ENCODE measurements at regions not wholly inside any gene's neighbourhood (a gene's known extent, or its start where the extent isn't known, plus 50 kb on each side); places are given as distances from the start of the nearest gene placed in this dataset.

GRCh38 chr5:168086104-168086610, 205.3 kb upstream of the WWC1 start:
- FAIRE-seq (no peak), DNase-seq (peak in 2 of 6 donors; percentile 12 to 43), ATAC-seq (peak; percentile 72 to 97 (median 88))
- Histone ChIP-seq H3K36me3 (no peaks in the 10 kb centered on the region), H3K9me3 (no peaks in the 10 kb centered on the region), H3K27me3 (no peaks in the 10 kb centered on the region), H3K4me1 (no peaks in the 10 kb centered on the region), H3K27ac (no peak overlapping the region), H3K4me3 (no peak overlapping the region)
- WGBS, 2 donors = 22 to 26% methylated on average over 11 of the region's 11 CpGs
- intact Hi-C loops (cut with DNase I) = no loop called here
- TF ChIP-seq CTCF (IDR thresholded peaks at IDR 0.05) = no peak

- intact Hi-C loops (cut with DNase I) = no loop called here
- Histone ChIP-seq H3K27me3 (no peaks in the 10 kb centered on the region), H3K4me3 (no peak overlapping the region), H3K36me3 (no peaks in the 10 kb centered on the region), H3K4me1 (no peaks in the 10 kb centered on the region), H3K27ac (no peak overlapping the region), H3K9me3 (no peaks in the 10 kb centered on the region)
- TF ChIP-seq CTCF (IDR thresholded peaks at IDR 0.05) = no peak
- no peak for DNase-seq
- FAIRE-seq = no peak
- ATAC-seq = peak in 1 of 4 donors; percentile 11
- WGBS, 2 donors = 53 to 66% methylated on average over 2 of the region's 2 CpGs
These were observed 204.7 kb upstream of the WWC1 start for GRCh38 chr5:168086746-168087145.

DNA sequence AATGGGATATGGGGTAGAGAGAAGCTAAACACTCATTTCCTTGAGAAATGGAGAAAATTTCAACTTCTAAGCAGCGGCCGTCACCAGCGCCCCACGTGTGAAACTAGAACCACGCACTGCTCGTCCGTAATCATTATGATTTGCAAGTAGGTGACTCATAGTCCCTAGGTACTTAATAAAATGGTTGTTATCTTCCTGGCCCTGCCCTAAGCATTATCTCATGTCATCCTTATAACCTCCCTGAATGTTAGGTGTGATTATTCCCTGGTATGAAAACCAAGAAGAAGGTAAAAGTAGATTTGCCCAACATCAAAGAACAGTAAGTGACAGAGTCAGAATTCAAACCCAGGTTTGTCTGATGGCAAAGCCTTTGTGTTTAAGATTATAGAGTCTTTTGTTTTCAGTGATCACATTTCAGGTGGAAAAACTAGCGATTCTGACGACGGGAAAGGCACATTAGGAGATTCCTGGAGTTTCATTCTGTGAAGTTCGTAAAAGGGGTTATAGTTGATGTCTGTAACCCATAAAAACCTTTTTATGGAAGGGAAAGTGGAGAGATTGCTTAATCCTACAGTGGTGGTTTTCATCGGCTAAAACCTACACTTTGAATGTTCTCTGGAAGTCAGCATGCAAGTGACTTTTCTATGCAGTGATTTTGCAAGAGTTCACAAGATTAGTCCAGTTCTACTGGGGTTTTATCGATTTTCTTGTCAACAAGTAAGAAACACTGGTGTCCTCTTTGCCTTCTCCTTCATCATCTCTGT, 202.9 kb upstream of the WWC1 start:
- DNase-seq = no peak
- intact Hi-C loops (cut with DNase I) = no loop called here
- no peaks in the 10 kb centered on the region for H3K9me3 ChIP-seq
- FAIRE-seq = no peak
- TF ChIP-seq CTCF (IDR thresholded peaks at IDR 0.05) = no peak
- ATAC-seq = no peak
- H3K4me1 ChIP-seq = peaks cover 0 to 1% (median 0%) of the 10 kb centered on the region in 3 donors
- H3K4me3 ChIP-seq = no peak overlapping the region
- no peaks in the 10 kb centered on the region for H3K36me3 ChIP-seq
- WGBS, 2 donors = 75 to 77% methylated on average over 13 of the region's 13 CpGs
- H3K27me3 ChIP-seq = no peaks in the 10 kb centered on the region
- H3K27ac ChIP-seq = no peak overlapping the region

DNA sequence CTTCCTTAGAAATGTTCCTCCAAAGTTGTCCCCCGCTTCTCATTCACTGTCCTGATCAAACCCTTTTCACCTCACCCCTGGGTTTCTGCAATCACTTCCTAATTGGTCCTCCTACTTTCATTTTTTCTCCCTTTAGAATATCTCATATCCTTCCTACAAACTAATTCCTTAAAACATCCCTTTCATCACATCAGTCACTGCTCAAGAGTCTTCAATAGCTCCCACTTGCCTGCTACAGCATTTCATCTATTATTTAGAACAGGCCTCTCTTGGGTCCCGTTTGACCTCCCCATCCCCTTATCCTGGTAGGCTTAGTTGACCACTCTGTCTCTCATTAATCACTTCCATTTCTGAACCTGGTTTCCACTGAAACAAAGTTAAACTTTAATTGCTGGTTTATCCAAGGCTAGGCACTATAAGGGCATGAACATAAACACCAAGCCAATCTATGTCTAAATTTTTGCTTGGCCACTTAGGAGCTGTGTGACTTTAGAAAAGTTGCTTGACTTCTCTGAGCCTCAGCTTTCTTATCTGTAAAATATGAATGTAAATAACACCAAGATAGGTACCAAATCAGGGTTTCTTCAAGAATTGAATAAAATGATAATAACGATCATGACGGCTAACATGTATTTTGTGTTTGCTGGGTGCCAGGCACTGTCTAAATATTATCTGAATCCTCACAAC, 202.1 kb upstream of the WWC1 start:
- 80 to 90% methylated on average over 4 of the region's 4 CpGs for WGBS, 2 donors
- no peak for ATAC-seq
- no peak for TF ChIP-seq CTCF (IDR thresholded peaks at IDR 0.05)
- FAIRE-seq = no peak
- no peak overlapping the region for H3K4me3 ChIP-seq
- H3K36me3 ChIP-seq = no peaks in the 10 kb centered on the region
- intact Hi-C loops (cut with DNase I) = no loop called here
- DNase-seq = no peak
- H3K4me1 ChIP-seq = peaks cover 0 to 3% (median 0%) of the 10 kb centered on the region in 3 donors
- no peak overlapping the region for H3K27ac ChIP-seq
- H3K27me3 ChIP-seq = no peaks in the 10 kb centered on the region
- no peaks in the 10 kb centered on the region for H3K9me3 ChIP-seq

Measured in pancreas (tissue), 10 donors.